Middle frontal gyrus (tissue), 1 donor: ENCODE measurements at regions not wholly inside any gene's neighbourhood (a gene's known extent, or its start where the extent isn't known, plus 50 kb on each side); places are given as distances from the start of the nearest gene placed in this dataset.
"Not testable (repeated sequence)": the region's sequence is repeated elsewhere in the genome, so short reads cannot be mapped to it uniquely, and the experiment has no call there.

Experiments used
- DNase-seq: peaks from one replicate; pipeline ENCODE4 v3.0.0-alpha.2; 2015; ENCODE audit warnings: low spot score; ENCODE audit errors: extremely low spot score

- DNase-seq, result not testable (repeated sequence)
These were observed 213.1 kb upstream of the KCNN2 start for GRCh38 chr5:114148728-114149127.

- no peak for DNase-seq
These were observed 209.1 kb upstream of the KCNN2 start for GRCh38 chr5:114152656-114153360.

- no peak for DNase-seq
These were observed 208.5 kb upstream of the KCNN2 start for GRCh38 chr5:114153392-114153791.

GRCh38 chr5:114153833-114154232 lies 208.0 kb upstream of the KCNN2 start:
- no peak for DNase-seq

GRCh38 chr5:114166081-114166480 lies 195.8 kb upstream of the KCNN2 start:
- DNase-seq, result no peak

- DNase-seq, result no peak
These were observed 187.7 kb upstream of the KCNN2 start for GRCh38 chr5:114174131-114174530.

- DNase-seq, result no peak
These were observed 187.0 kb upstream of the KCNN2 start for GRCh38 chr5:114174837-114175236.

- DNase-seq, result no peak
These were observed 185.5 kb upstream of the KCNN2 start for GRCh38 chr5:114176356-114176755.

- DNase-seq, result no peak
These were observed 182.7 kb upstream of the KCNN2 start for GRCh38 chr5:114179134-114179533.

GRCh38 chr5:114184006-114184405 lies 177.9 kb upstream of the KCNN2 start:
- DNase-seq, result no peak

GRCh38 chr5:114185274-114185673 lies 176.6 kb upstream of the KCNN2 start:
- no peak for DNase-seq

GRCh38 chr5:114191441-114191840 lies 170.4 kb upstream of the KCNN2 start:
- DNase-seq, result no peak

GRCh38 chr5:114192108-114192507 lies 169.8 kb upstream of the KCNN2 start:
- DNase-seq, result no peak

- DNase-seq, result no peak
These were observed 160.5 kb upstream of the KCNN2 start for GRCh38 chr5:114201332-114201731.

- no peak for DNase-seq
These were observed 156.9 kb upstream of the KCNN2 start for GRCh38 chr5:114204923-114205322.

- DNase-seq, result no peak
These were observed 155.2 kb upstream of the KCNN2 start for GRCh38 chr5:114206640-114207039.

- DNase-seq, result no peak
These were observed 154.3 kb upstream of the KCNN2 start for GRCh38 chr5:114207615-114208014.

- no peak for DNase-seq
These were observed 153.8 kb upstream of the KCNN2 start for GRCh38 chr5:114208120-114208519.

- DNase-seq, result no peak
These were observed 153.3 kb upstream of the KCNN2 start for GRCh38 chr5:114208588-114208987.

GRCh38 chr5:114210662-114211061 lies 151.2 kb upstream of the KCNN2 start:
- DNase-seq, result no peak

GRCh38 chr5:114221807-114222206 lies 140.1 kb upstream of the KCNN2 start:
- DNase-seq, result no peak

- no peak for DNase-seq
These were observed 138.0 kb upstream of the KCNN2 start for GRCh38 chr5:114223866-114224265.

- DNase-seq, result no peak
These were observed 124.1 kb upstream of the KCNN2 start for GRCh38 chr5:114237766-114238165.
